PC-9 (cell line): ENCODE measurements at regions not wholly inside any gene's neighbourhood (a gene's known extent, or its start where the extent isn't known, plus 50 kb on each side); places are given as distances from the start of the nearest gene placed in this dataset.
"Not testable (repeated sequence)": the region's sequence is repeated elsewhere in the genome, so short reads cannot be mapped to it uniquely, and the experiment has no call there.

Experiments used
- BruUV-seq: library from RNA; stranded (reverse); fragments of 400-500 nt; replicated peaks from 2 replicates; lab custom pipeline; 2021; lab: Mats Ljungman, UMichigan
- CTCF ChIA-PET: fragments of 300-600 bp; sonication (Branson Sonifier 250); formaldehyde crosslinking; loops from one replicate; lab custom pipeline; 2022; ENCODE audit warnings: antibody characterized with exemption; lab: Charles Lee
- POLR2A ChIA-PET: fragments of 300-600 bp; sonication (Branson Sonifier 250); formaldehyde crosslinking; loops from one replicate; lab custom pipeline; 2022; ENCODE audit warnings: antibody characterized with exemption; ENCODE audit not compliant: unreplicated experiment; lab: Charles Lee
- DNase-seq, 2 experiments: peaks; one replicate each; pipeline versions ENCODE4 v3.0.0 to v3.0.0-alpha.2; 2015 to 2022; ENCODE audit warnings: mixed read lengths in 1 of 2
- H2AFZ ChIP-seq: fragments of 200-600 bp; sonication (generic); 2 replicates; pipeline ENCODE4 v1.8.1; 2017; ENCODE audit warnings: antibody characterized with exemption
- H3F3A ChIP-seq: fragments of 200-600 bp; sonication (generic); 2 replicates; pipeline ENCODE4 v1.8.1; 2017; ENCODE audit warnings: antibody characterized with exemption, mild to moderate bottlenecking, low read depth; ENCODE audit not compliant: insufficient read depth
- H3K27ac ChIP-seq: fragments of 200-600 bp; sonication (generic); 2 replicates; pipeline ENCODE4 v1.6.1; 2016; ENCODE audit warnings: mixed run types
- H3K27me3 ChIP-seq: fragments of 200-600 bp; sonication (generic); 2 replicates; pipeline ENCODE4 v1.6.1; 2016; ENCODE audit warnings: low read depth, mixed run types; ENCODE audit not compliant: insufficient read depth
- H3K36me3 ChIP-seq: fragments of 200-600 bp; sonication (generic); 2 replicates; pipeline ENCODE4 v1.6.1; 2016; ENCODE audit warnings: low read depth, mixed run types
- H3K4me1 ChIP-seq: fragments of 200-600 bp; sonication (generic); replicated peaks from 2 replicates; pipeline ENCODE4 v1.6.1; 2016; ENCODE audit warnings: mixed run types; ENCODE audit not compliant: insufficient read depth
- H3K4me2 ChIP-seq: fragments of 200-600 bp; sonication (generic); 2 replicates; pipeline ENCODE4 v1.6.1; 2017; ENCODE audit warnings: mixed run types
- H3K4me3 ChIP-seq: fragments of 200-600 bp; sonication (generic); 2 replicates; pipeline ENCODE4 v1.6.1; 2016; ENCODE audit warnings: mixed run types
- H3K79me2 ChIP-seq: fragments of 200-600 bp; sonication (generic); 2 replicates; pipeline ENCODE4 v1.6.1; 2017; ENCODE audit warnings: low read depth, mixed run types
- H3K9me2 ChIP-seq: fragments of 200-600 bp; sonication (generic); 2 replicates; pipeline ENCODE4 v1.8.1; 2017; ENCODE audit warnings: mild to moderate bottlenecking; ENCODE audit not compliant: insufficient read depth
- H3K9me3 ChIP-seq: fragments of 200-600 bp; sonication (generic); 2 replicates; pipeline ENCODE4 v1.8.1; 2016; ENCODE audit warnings: low read depth; ENCODE audit not compliant: insufficient read depth
- H4K20me1 ChIP-seq: fragments of 200-600 bp; sonication (generic); 2 replicates; pipeline ENCODE4 v1.8.1; 2017; ENCODE audit not compliant: insufficient read depth
- CTCF ChIP-seq: fragments of 200-600 bp; sonication (generic); conservative IDR thresholded peaks from 2 replicates; pipeline ENCODE4 v1.6.1; 2017; ENCODE audit warnings: mixed run types, antibody characterized with exemption, mild to moderate bottlenecking, moderate library complexity
- EZH2 ChIP-seq: fragments of 200-600 bp; sonication (generic); IDR thresholded peaks from 2 replicates; pipeline ENCODE4 v1.8.0; 2017; ENCODE audit warnings: antibody characterized with exemption, low read depth
- intact Hi-C: fragments of 100-400 bp; cut with micrococcal nuclease; formaldehyde crosslinking; loops from one replicate; pipeline ENCODE4 v1.10.0; 2022; ENCODE audit not compliant: unreplicated experiment

GRCh38 chr22:19607192-19608002, 83.2 kb upstream of the CLDN5 start:
- no peak for TF ChIP-seq EZH2
- TF ChIP-seq CTCF, result no peak
- Histone ChIP-seq H3K4me3 (no peak overlapping the region), H2AFZ (no peak overlapping the region), H3K4me2 (no peak overlapping the region), H3F3A (no peaks in the 10 kb centered on the region), H3K9me2 (no peaks in the 10 kb centered on the region), H3K27ac (no peak overlapping the region), H3K79me2 (no peaks in the 10 kb centered on the region), H3K36me3 (no peaks in the 10 kb centered on the region), H3K9me3 (no peaks in the 10 kb centered on the region), H3K27me3 (peaks cover 9% of the 10 kb centered on the region; the same call in 1 of the 2 replicates), H3K4me1 (no peaks in the 10 kb centered on the region), H4K20me1 (no peaks in the 10 kb centered on the region)
- ChIA-PET POLR2A (no interaction called here), CTCF (no interaction called here)
- DNase-seq, result no peak
- BruUV-seq, result no TSS peak
- intact Hi-C loops, result no loop called here

GRCh38 chr22:19608003-19608690, 83.9 kb upstream of the CLDN5 start:
- POLR2A ChIA-PET, result no interaction called here

GRCh38 chr22:19609753-19610152, 85.5 kb upstream of the CLDN5 start:
- H3K36me3 ChIP-seq, CTCF ChIA-PET, H3K4me1 ChIP-seq, H3K9me3 ChIP-seq, BruUV-seq, H3K4me3 ChIP-seq, H3K4me2 ChIP-seq, H2AFZ ChIP-seq, DNase-seq, H3K27ac ChIP-seq, H3K79me2 ChIP-seq, H4K20me1 ChIP-seq, POLR2A ChIA-PET, H3F3A ChIP-seq, H3K9me2 ChIP-seq, intact Hi-C loops: not testable (repeated sequence)
- H3K27me3 ChIP-seq, result peaks cover 13% of the 10 kb centered on the region

More at GRCh38 chr22:19608003-19608690, 83.9 kb upstream of the CLDN5 start:
- Histone ChIP-seq H3K4me1 (no peaks in the 10 kb centered on the region), H3F3A (no peaks in the 10 kb centered on the region), H3K4me3 (no peak overlapping the region), H3K4me2 (no peak overlapping the region), H3K27me3 (peaks cover 12% of the 10 kb centered on the region; the same call in 1 of the 2 replicates), H3K27ac (no peak overlapping the region), H4K20me1 (no peaks in the 10 kb centered on the region), H2AFZ (no peak overlapping the region), H3K9me2 (no peaks in the 10 kb centered on the region), H3K36me3 (no peaks in the 10 kb centered on the region), H3K79me2 (no peaks in the 10 kb centered on the region), H3K9me3 (no peaks in the 10 kb centered on the region)
- no peak for DNase-seq
- no peak for TF ChIP-seq CTCF
- no peak for TF ChIP-seq EZH2
- CTCF ChIA-PET, result no interaction called here
- no TSS peak for BruUV-seq
- intact Hi-C loops, result no loop called here
